ENCODE measurements at regions not wholly inside any gene's neighbourhood (a gene's known extent, or its start where the extent isn't known, plus 50 kb on each side); places are given as distances from the start of the nearest gene placed in this dataset.

- TF ChIP-seq ZFX (IDR thresholded peaks at IDR 0.05) (no peak), CTCF (conservative IDR thresholded peaks at IDR 0.05) (no peak)
- no peak overlapping the region for H3K27ac ChIP-seq
These were observed 629.1 kb downstream of the LIG4 start for GRCh38 chr13:107586216-107586615.

GRCh38 chr13:107585469-107586180 is 629.7 kb downstream of the LIG4 start:
- H3K27ac ChIP-seq: no peak overlapping the region
- TF ChIP-seq ZFX (IDR thresholded peaks at IDR 0.05) (no peak), CTCF (conservative IDR thresholded peaks at IDR 0.05) (no peak)

- TF ChIP-seq CTCF (conservative IDR thresholded peaks at IDR 0.05) (no peak), ZFX (IDR thresholded peaks at IDR 0.05) (no peak)
These were observed 633.2 kb downstream of the LIG4 start for GRCh38 chr13:107582171-107582570.

GRCh38 chr13:107580741-107581412 is 634.5 kb downstream of the LIG4 start:
- H3K27ac ChIP-seq: no peak overlapping the region
- no peak for TF ChIP-seq CTCF (conservative IDR thresholded peaks at IDR 0.05)
- TF ChIP-seq ZFX (IDR thresholded peaks at IDR 0.05): no peak

More at GRCh38 chr13:107582171-107582570, 633.2 kb downstream of the LIG4 start:
- H3K27ac ChIP-seq: no peak overlapping the region

GRCh38 chr13:107576430-107576829 is 638.9 kb downstream of the LIG4 start:
- no peak overlapping the region for H3K27ac ChIP-seq
- TF ChIP-seq ZFX (IDR thresholded peaks at IDR 0.05) (no peak), CTCF (conservative IDR thresholded peaks at IDR 0.05) (no peak)

GRCh38 chr13:107574517-107575210 is 640.7 kb downstream of the LIG4 start:
- TF ChIP-seq CTCF (conservative IDR thresholded peaks at IDR 0.05): no peak
- no peak for TF ChIP-seq ZFX (IDR thresholded peaks at IDR 0.05)
- no peak overlapping the region for H3K27ac ChIP-seq

GRCh38 chr13:107573184-107573583 is 642.2 kb downstream of the LIG4 start:
- TF ChIP-seq CTCF (conservative IDR thresholded peaks at IDR 0.05) (no peak), ZFX (IDR thresholded peaks at IDR 0.05) (no peak)
- no peak overlapping the region for H3K27ac ChIP-seq

Measured in C4-2B (cell line).